Lower leg skin (tissue), 3 donors: ENCODE measurements at regions not wholly inside any gene's neighbourhood (a gene's known extent, or its start where the extent isn't known, plus 50 kb on each side); places are given as distances from the start of the nearest gene placed in this dataset.
"Not testable (repeated sequence)": the region's sequence is repeated elsewhere in the genome, so short reads cannot be mapped to it uniquely, and the experiment has no call there.

Experiments used
- POLR2A ChIP-seq, 2 donors: fragments of 450-650 bp; IDR thresholded peaks; one replicate each; pipeline ENCODE4 v1.6.1; 2016 to 2017; ENCODE audit warnings: antibody characterized with exemption in 2 of 2, mild to moderate bottlenecking in 1 of 2, moderate library complexity in 1 of 2
- TF ChIP-seq, protein P1 (sequence below), 3 donors: fragments of 450-650 bp; IDR thresholded peaks; one replicate each; pipeline ENCODE4 v1.5.1; 2016; ENCODE audit warnings: antibody characterized with exemption in 3 of 3, mild to moderate bottlenecking in 3 of 3, moderate library complexity in 2 of 3

DNA sequence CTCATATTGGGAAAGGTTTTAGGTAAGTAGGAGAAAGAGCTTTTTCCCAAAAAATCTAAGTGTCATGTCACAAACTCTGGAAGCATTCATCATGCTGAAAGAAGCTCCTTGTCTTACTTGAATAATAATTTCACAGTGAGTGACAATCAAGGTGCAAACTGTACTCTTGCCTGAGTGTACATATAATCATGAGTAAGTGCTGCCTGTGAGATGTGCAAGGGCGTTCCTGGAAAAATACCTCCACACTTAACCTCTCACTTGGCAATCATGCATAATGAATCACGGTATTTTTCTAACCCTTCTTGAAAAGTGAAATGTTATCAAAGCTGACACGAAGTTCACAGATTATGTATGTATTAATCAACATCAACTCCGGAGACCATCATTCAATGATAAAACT, 289.2 kb upstream of the SPATA31A3 start:
- TF ChIP-seq, protein P1, sequence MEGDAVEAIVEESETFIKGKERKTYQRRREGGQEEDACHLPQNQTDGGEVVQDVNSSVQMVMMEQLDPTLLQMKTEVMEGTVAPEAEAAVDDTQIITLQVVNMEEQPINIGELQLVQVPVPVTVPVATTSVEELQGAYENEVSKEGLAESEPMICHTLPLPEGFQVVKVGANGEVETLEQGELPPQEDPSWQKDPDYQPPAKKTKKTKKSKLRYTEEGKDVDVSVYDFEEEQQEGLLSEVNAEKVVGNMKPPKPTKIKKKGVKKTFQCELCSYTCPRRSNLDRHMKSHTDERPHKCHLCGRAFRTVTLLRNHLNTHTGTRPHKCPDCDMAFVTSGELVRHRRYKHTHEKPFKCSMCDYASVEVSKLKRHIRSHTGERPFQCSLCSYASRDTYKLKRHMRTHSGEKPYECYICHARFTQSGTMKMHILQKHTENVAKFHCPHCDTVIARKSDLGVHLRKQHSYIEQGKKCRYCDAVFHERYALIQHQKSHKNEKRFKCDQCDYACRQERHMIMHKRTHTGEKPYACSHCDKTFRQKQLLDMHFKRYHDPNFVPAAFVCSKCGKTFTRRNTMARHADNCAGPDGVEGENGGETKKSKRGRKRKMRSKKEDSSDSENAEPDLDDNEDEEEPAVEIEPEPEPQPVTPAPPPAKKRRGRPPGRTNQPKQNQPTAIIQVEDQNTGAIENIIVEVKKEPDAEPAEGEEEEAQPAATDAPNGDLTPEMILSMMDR (IDR thresholded peaks at IDR 0.05): not testable (repeated sequence)
- TF ChIP-seq POLR2A (IDR thresholded peaks at IDR 0.05): not testable (repeated sequence)
